DMS 273 (cell line): ENCODE measurements at regions not wholly inside any gene's neighbourhood (a gene's known extent, or its start where the extent isn't known, plus 50 kb on each side); places are given as distances from the start of the nearest gene placed in this dataset.

Experiments used
- DNase-seq: peaks from one replicate; lab custom pipeline; 2025; ENCODE audit not compliant: unreplicated experiment; lab: John Stamatoyannopoulos, UW

GRCh38 chr5:5704352-5704751, 281.9 kb downstream of the ICE1 start:
- no peak for DNase-seq

- no peak for DNase-seq
Measured at GRCh38 chr5:5702934-5703333, 280.5 kb downstream of the ICE1 start.

GRCh38 chr5:5700549-5700948, 278.1 kb downstream of the ICE1 start:
- DNase-seq = no peak

GRCh38 chr5:5699062-5699461, 276.6 kb downstream of the ICE1 start:
- DNase-seq = peak; percentile 7

- no peak for DNase-seq
Measured at GRCh38 chr5:5695266-5695665, 272.8 kb downstream of the ICE1 start.

GRCh38 chr5:5688925-5689310, 266.4 kb downstream of the ICE1 start:
- no peak for DNase-seq

- no peak for DNase-seq
Measured at GRCh38 chr5:5688194-5688924, 265.9 kb downstream of the ICE1 start.

GRCh38 chr5:5687113-5687512, 264.6 kb downstream of the ICE1 start:
- no peak for DNase-seq

- DNase-seq = no peak
Measured at GRCh38 chr5:5686356-5686755, 263.9 kb downstream of the ICE1 start.

GRCh38 chr5:5685737-5686136, 263.3 kb downstream of the ICE1 start:
- no peak for DNase-seq

- DNase-seq = no peak
Measured at GRCh38 chr5:5683174-5683573, 260.7 kb downstream of the ICE1 start.

GRCh38 chr5:5678909-5679308, 256.4 kb downstream of the ICE1 start:
- no peak for DNase-seq

- no peak for DNase-seq
Measured at GRCh38 chr5:5677738-5678137, 255.3 kb downstream of the ICE1 start.

GRCh38 chr5:5676218-5676617, 253.7 kb downstream of the ICE1 start:
- DNase-seq = no peak

GRCh38 chr5:5675511-5675910, 253.0 kb downstream of the ICE1 start:
- no peak for DNase-seq

- DNase-seq = no peak
Measured at GRCh38 chr5:5671823-5672222, 249.3 kb downstream of the ICE1 start.

- DNase-seq = no peak
Measured at GRCh38 chr5:5667136-5667554, 244.7 kb downstream of the ICE1 start.

- no peak for DNase-seq
Measured at GRCh38 chr5:5666369-5666768, 243.9 kb downstream of the ICE1 start.

GRCh38 chr5:5666076-5666365, 243.5 kb downstream of the ICE1 start:
- DNase-seq = no peak

GRCh38 chr5:5665225-5666075, 243.0 kb downstream of the ICE1 start:
- DNase-seq = no peak

GRCh38 chr5:5658889-5659465, 236.5 kb downstream of the ICE1 start:
- no peak for DNase-seq

GRCh38 chr5:5658226-5658625, 235.7 kb downstream of the ICE1 start:
- no peak for DNase-seq
